HG02981 (cell line): ENCODE measurements at regions not wholly inside any gene's neighbourhood (a gene's known extent, or its start where the extent isn't known, plus 50 kb on each side); places are given as distances from the start of the nearest gene placed in this dataset.
A peak's percentile ranks its signal among the peaks of the same experiment; 100 is the strongest.
"Not testable (repeated sequence)": the region's sequence is repeated elsewhere in the genome, so short reads cannot be mapped to it uniquely, and the experiment has no call there.

Experiments used
- ATAC-seq: cut with Tn5 transposase; IDR thresholded peaks from one replicate; pipeline ENCODE4 v1.9.1; 2021; ENCODE audit warnings: mild to moderate bottlenecking, moderate library complexity; ENCODE audit not compliant: unreplicated experiment

DNA sequence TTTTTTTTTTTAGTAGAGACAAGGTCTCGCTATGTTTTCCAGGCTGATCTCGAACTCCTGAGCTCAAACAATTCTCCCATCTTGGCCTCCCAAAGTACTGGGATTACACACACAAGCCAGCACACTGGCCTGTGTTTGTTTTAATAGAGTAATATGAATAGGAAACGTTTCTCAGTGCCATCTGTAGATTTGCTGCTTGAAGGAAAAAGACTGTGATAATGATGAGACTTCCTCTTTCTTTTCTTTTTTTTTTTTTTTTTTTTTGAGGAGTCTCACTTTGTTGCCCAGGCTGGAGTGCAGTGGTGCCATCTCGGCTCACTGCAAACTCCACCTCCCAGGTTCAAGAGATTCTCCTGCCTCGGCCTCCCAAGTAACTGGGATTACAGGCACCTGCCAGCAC is 74.7 kb upstream of the ATL2 start:
- ATAC-seq: not testable (repeated sequence)

DNA sequence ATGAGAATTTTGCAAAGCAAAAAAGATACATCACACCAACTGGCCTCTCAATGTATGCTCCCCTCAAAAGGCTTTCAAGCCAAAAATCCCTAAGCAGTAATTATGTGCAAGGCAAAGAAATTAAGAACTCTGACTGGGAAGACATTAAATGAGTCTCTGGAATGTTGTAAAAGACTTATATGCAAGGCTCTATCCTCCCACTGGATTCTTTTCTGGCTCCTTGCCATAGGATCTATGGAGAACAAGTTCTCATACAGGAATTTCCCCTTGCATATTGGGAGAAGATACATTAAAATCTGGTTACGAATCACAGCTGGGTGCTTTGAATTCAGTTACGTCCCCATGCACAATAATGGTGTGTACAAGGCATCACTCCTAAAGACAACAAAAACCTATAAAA is 73.4 kb upstream of the ATL2 start:
- ATAC-seq: no peak

DNA sequence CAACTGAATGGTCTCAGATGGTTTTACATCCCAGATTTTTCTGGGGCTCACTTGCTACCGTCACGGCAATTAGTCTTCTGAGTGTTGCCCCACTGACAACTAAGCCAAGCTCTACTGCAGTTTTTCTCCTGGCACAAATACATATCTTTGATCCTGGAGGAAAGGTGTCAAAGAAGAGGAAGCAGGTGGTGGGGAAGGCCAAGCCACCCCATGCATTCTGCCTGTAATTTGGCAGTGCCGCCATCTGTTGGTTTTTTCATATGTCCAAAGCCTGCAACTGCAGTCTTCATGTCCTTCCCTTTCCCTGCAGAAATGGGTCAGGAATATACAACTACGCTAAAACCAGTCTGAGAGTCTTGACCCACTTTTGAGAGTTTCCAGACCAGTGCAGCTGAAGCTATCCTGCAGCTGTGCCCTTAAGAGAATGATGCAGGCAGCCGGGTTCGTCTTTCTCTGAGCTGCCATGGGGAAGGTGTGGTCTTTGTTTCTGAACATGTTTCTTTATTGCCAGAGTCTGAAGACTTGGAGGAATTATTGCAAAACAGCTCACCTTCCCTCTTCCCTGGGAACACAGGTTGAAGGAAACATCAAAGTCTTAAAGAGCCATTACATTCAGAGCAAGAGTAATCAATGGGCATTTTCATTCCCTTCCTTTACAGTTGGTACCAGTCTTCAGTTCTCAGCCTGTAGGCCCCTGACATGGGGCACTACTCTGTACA is 71.8 kb upstream of the ATL2 start:
- no peak for ATAC-seq

DNA sequence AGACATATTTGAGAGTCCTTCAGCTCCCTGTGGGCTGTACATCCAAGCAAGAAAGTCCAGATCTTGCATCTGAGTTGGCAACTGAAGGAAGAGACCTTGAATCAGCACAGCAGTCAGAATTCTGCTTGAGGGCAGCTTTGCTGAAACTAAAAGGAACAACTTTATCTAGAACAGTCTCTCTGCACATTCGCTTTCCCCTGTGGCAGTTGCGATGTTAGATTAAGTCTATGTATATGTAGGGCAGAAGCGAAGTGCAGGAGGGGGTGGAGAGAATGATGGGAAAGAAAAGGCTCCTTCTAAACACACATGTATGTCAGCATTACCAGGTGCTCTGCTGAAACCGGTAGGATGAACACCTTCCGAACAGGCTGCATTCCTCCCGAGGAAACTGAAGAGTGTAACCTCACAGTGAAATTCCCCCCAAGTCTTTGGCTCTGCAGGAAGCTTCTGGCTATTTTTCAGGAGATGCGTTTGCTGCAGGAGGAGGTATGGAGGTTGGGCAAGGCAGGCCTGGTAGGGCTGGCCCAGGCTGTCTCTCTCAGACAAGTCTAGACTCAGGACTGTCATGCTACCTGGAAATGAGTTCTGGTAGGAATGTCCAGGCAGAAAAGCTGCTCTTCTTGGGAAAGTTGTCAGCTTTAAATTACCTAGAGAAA is 70.0 kb upstream of the ATL2 start:
- no peak for ATAC-seq

DNA sequence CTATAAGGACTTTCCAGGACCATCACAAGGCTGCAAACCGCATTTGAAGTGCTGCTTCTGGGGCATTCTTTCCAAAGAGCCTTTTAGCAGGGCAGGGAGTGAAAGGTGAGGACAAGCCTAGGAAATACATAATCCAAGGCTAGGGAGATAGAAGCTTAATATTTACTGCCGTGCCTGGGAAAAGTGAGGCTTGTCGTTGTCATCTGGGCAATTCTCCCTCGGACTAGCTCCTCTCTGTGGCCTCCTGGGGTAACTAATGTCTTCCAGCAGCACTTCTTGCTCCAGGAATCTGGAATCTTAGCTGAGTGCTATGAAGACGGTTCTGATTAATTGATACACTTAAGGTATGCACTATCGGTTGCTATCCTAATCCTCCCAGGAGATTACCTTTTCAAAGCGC is 69.3 kb upstream of the ATL2 start:
- ATAC-seq: no peak

DNA sequence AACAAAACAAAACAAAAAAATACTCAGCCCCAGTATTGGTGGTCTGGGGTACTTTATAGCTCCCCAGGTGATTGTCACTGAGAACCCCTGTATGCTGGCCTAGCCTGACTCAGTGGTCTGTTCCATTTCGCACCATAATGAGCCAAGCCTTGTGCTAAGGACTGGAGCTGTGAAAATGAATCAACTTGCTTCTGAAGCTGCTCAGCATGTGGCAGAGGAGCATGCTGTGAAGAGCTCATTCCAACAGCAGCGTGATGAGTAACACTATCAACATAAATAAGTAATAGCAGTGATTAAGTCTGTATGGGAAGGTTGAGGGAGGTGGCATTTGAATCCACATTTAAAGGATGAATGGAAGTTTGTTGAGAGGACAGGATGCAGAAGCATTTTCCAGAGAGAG is 67.2 kb upstream of the ATL2 start:
- ATAC-seq: no peak

DNA sequence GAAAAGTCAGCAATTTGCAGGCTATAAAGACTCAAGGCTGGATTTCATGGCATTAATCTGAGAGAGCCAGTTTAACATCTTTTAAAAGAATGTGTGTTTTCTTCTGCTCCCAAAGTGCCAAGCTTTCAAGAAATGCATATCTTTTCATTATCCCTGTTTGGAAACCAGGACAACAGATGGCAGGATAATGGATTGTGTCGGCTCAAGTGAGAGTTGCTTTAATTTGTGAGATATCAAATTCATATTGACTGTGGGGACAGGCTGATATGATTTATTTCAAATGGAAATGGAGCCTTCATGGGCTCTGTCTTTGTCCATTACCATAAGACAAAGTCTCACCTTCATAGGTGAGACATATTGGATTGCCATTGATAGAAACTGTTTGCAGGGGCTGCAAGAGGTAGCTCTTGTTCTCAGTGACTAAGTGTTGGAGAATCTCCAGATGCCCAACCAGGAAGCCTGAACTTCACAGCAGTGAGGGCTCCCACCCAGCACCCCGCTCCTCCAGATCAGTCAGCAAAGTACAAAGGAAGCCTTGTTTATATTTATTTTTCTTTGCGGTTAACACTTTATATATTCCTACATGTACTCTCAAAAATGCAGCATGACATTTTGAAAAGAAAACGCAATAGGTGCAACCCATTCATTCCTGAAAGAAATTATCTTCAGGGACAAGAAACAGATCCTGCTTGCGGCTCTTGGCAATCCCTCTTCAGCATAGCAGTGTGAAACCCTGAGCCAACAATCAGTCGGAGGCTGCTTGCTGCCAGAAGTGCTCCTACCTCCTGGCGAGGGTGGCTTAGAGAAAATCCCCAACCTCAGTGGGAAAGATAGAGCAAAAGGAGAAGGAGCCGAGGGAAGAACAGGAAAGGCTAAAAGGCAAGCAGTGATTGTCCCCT is 65.8 kb upstream of the ATL2 start:
- ATAC-seq: no peak

DNA sequence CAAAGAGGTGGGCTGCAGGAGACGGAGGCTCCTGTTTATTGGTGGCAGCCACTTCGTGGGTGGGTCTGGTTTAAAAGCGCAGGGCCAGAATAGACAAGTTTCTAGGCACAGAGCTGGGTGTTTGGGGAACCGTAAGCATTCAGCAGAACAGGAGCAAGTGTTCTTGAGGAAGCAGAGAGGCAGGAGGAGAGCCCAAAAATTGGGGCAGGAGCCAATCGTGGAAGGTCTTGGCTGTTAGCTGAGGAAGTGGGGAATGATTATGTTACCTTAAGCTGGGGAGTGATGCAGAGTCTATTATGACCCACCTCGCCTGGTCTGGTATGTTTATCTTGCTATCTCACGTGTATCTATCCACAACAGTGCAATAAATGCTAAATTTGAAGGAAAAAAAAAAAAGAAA is 64.3 kb upstream of the ATL2 start:
- ATAC-seq: no peak

DNA sequence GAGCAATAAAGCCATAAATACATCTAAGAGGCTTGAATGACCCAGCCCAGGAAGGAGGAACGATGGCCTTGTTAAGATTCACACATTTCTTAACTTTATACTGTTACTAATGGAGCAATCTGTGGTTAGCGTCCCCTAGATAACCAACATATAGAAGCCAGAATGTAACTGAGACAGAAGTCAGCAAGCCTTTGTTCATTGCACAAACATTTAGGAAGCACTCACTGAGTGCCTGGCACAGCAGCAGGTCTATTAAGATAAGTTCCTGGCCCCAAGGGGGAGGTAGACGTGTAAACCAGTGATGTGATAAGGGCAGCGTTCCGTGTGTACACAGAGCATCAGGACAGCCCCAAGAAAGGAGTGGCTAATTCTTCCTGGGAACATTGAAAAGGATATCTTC is 63.6 kb upstream of the ATL2 start:
- no peak for ATAC-seq

DNA sequence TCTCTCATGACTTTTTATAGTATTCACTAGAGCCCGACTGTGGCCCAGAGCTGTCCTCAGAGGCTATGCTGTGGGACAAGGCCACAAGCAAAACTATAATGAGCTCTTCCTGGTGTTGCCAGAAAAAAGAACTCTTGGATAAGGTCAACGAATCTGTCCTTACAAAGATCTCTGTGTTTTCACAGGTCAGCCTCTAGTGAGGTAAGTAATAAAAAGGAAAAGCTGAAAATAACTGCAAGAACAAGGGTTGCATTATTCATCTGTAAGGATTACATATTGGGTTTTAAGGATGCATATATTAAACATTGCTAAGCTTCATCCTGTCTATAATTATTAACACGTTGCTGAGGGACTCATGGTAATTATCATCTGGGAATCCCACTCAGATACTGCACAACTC is 62.8 kb upstream of the ATL2 start:
- ATAC-seq: no peak

DNA sequence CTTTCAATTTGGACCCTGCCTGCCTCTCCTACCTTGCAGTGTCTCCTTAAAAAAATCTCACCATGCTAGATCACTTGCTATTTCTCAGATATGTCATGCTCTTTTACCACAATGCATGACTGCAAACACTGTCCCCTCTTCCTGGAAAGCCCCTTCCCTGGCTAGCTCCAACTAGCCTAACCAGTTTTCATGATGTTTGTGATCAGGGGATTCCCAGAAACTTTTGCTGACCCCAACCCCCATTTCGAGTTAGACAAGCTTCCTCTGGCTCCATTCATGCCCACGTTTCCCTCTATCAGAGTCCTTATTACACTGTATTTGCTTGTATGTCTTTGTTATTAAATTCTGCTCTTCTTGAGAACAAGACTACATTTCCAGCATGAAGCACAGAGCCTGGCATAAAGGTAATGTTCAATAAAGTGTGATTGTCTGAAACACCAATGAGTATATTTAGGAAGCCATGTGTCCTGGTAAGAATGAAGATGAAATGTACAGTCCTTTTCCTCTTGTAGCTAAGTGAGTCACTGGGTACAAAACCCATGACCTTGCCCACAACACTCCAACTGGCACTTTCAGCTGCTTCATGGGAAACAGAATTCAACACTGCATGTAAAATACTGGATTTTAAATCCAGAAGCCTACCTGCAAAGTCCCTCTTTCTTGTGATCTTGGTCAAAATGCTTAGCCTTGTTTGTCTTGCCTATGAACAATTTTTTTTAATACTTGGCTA is 62.0 kb upstream of the ATL2 start:
- peak; percentile 80 for ATAC-seq

DNA sequence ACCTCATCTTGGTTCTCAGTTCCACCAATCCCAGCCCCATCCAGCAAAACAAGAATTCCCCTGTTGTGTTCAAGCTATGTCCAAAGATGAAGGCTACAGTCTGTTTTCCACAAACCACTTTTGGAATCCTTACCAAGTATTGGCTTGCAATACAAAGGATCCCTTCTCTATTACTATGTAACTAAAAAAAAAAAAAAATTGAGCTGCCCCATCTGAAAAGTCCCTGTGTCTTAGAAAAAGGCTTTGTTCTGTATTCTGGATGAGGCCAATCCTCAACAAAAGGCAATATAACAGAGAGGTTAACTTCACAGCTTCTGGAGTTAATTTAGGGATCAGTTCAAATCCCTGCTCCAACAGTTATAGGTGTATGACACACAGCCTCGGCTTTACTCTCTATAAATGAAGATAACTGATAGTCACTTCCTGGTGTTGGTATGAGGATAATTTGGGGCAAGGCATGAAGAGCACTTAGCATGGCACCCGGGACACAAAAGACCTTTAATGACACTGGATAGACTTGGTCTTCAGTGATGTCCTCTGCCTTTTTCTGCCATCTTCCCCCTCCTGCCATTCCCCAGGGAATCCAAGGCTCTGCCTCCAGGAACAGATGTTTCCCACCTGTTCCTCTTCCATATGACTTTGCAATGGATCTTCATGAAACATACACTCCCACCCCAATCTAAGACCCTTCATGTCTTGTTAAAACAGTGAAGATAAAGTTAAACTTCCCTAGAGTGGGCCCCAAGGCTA is 61.2 kb upstream of the ATL2 start:
- ATAC-seq: no peak

DNA sequence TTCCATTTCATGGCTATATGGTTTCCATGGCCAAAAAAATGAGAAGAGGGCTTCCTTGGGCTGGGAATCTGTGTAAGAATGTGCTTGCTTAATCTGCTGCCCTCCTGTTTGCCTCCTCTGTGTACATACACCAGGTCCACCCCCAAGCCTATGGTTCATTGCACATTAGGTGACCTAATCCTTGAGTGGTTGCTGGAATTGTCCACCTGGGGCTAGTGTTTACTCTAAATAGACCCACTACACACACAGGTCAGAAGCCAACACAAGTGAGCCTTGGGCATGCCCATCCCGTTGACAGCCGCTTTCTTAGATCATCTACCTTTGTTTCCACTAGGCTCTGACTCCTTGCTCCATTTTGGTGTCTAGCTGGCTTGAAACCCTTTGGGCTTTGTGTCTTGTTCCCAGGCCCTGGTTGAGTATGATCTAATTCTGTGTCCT is 59.2 kb upstream of the ATL2 start:
- ATAC-seq: no peak

DNA sequence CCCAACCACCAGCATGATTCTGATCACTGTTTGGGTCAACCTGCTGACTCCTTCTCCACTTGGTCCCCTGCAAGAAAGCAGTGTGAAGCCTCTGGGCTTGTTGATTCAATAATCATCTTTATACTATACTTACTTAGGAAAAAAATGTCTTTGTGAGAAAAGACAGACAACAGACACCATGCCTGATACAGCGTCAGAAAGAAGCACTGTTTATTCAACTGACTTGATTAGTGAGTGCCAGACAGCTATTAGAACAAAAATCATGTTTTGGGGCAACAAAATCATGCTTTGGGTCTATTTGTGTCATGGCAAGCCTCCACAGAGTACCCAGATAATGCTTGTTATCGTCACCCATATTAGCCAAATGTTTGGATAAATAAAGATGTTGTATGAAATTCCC is 58.7 kb upstream of the ATL2 start:
- ATAC-seq: no peak

DNA sequence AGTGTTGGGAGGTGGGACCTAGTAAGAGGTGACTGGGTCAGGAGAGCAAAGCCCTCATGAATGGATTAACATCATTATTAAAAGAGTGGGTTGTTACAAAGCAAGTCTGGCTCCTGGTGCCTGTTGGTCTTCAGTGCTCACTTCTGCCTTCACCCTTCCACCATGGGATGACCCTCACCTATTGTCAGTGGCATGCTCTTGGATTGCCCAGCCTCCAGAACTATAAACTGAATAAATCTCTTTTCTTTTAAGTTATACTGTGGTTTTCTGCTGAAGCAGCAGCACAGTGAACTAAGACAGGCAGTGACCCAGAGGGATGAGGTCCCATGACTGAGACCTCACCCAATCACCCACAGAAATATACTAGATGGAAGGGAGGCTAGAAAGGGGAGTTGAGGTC is 57.5 kb upstream of the ATL2 start:
- ATAC-seq: no peak

DNA sequence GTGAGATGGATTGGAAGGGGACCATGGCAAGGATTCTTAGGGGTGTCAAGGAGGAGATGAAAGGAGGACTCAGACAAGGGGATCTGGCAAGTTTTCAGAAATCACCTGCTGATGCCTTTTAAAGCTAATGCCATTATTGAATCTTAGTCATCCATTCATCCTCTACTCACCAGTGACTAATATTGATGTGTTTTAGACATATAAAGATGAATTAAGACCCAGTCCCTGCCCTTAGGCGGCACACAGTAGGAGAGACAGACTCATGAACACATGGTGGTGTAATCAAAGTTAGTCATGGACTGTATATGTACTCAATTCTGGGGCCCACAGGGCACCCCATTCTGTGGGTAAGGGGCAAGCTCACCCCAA is 56.5 kb upstream of the ATL2 start:
- ATAC-seq: no peak

DNA sequence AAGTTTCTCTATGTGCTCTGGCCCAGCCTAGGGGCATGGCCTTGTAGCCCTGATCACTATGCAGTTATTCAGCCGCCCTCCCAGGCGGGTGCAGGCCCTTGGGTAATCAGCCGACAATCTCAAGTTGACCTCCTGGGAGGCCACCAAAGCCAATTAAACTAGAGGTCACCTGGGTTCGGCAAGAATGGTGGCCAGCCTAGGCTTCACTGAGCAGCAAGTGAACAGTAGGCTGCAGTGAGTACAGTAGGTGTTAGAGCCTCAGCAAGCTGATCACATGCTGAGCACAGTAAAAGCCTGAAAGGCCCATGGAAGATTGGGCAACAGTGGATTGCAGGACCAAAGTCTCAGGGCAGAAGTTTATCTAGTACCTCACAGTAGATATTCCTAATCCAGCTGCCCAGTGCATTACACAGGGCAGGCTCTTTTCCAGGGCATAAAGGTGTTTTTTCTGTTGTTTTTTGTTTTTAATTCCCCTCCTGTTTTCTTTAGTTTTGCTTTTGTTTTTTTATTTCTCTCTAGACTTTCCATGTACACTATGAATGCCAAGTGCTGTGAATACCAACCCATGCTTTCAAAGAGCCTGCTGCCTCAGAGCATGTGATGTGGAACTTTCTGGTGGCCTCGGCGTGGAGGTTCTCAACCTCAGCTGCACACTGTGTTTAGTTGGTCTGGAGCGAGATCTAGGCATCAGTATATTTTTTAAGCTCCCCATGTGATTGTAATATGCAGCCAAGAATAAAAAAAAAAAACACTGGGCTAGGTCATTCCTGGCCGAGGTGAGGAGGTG is 55.9 kb upstream of the ATL2 start:
- ATAC-seq: no peak

DNA sequence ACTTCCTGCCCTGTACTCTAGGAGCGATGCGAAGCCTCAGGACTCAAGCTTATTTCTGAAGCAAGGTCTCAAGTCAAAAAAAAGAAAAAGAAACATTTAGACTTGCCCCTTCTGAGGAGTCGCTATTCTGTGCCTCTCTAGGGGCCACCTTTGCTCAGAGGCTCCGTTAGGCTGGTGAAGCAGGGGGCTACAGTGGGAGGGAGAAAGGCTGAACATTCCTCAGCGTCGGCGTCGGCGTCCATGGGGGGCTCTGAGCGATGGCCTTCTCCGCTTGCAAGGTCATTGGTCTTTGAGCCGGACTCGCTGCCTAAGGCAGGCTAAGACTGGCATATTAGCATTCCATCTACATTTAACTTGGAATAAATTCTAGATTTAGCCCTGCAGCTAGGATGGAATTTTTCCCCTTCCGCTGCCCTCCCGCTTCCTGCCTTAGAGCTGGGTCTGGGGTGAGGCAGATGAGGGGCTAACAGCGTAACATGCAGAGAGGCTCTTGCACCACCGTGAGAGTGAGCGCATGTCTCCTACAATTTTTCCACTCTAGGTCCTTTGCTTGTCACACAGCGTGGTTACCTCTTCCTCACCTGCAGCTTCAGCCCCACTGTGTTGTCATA is 53.6 kb upstream of the ATL2 start:
- ATAC-seq: no peak

DNA sequence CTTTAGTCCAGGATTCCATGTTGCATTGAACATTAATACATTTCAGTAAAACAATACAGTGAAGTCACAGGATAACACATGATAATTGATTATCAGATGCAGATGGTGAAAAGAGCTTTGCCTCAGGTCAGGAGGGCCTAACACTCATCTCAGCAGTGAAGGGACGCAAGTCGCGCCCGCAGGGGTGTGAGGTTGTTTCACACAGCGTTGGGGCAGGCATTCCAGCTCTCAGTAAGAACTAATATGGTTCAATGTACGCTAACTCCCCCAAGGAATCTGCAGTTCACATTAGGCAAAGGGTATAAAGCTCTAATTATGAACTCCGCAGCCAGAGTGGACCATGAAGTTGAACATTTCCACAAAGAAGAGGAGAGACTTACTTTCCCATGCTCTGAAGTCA is 53.1 kb upstream of the ATL2 start:
- no peak for ATAC-seq
